NOMO-1 (cell line): ENCODE measurements at regions not wholly inside any gene's neighbourhood (a gene's known extent, or its start where the extent isn't known, plus 50 kb on each side); places are given as distances from the start of the nearest gene placed in this dataset.
A peak's percentile ranks its signal among the peaks of the same experiment; 100 is the strongest.
"Not testable (repeated sequence)": the region's sequence is repeated elsewhere in the genome, so short reads cannot be mapped to it uniquely, and the experiment has no call there.

Experiments used
- DNase-seq, 2 experiments: peaks; one replicate each; lab custom pipeline; 2025; ENCODE audit not compliant: unreplicated experiment in 2 of 2; lab: John Stamatoyannopoulos, UW

DNA sequence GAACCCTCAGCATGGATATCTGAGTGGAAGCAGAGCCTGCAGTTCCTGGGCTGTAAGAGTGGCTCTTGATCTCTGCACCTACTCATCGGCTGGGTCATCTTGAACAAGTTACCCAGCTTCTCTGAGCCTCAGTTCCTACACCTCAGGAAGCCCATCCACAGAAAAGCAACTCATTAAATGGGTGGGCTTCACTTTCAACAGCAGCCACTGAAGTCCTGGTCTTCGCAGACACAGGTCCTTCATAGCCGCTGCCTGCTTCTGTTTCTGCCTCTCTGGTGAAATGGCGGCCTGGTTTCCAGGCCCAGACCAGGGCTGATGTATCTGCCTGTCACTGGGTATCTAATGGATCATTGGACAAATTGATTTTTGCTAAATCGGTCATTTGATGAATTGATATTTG is 571.4 kb downstream of the PTPRU start:
- DNase-seq = no peak

DNA sequence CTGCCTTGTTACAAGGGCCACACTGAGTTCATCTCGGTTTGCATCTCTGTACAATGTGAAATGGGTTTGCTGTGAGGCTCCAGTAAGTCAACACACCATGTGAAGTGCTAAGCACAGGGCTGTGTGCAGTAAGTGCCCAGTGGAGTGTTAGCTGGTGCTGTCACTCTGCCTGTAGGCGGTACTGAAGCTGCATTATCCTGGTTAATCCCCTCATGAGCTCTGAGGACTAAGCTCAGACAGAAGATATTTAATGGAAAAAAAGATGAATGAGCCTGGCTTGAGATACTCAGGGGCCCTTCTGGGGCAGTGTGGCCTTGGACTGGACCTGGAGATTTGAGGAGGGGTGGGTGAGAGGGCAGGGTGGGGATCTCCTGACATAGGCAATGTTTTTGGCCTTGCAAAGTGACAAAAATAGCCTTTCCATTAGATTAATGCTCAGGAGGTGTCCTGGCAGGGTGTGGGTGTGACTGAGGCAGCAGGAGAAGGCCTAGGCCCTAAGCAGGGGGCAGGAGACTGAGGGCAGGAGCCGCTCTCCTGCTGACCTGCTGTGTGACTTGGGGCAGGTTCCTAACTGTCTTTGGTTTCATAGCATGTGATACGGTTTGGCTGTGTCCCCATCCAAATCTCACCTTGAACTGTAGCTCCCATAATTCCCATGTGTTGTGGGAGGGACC is 570.5 kb downstream of the PTPRU start:
- no peak for DNase-seq

DNA sequence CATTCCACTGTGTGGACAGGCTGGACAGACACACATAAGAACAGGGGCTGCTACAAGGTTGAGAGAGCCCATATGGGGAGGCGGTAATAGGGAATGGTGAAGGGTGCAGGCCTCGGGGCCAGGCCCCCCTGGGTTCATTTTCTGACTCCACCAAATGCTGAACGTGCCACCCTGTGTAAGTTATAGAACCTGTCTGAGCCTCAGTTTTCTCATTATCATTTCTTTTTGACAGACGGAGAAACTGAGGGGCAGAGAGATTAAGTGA is 569.5 kb downstream of the PTPRU start:
- DNase-seq = no peak

DNA sequence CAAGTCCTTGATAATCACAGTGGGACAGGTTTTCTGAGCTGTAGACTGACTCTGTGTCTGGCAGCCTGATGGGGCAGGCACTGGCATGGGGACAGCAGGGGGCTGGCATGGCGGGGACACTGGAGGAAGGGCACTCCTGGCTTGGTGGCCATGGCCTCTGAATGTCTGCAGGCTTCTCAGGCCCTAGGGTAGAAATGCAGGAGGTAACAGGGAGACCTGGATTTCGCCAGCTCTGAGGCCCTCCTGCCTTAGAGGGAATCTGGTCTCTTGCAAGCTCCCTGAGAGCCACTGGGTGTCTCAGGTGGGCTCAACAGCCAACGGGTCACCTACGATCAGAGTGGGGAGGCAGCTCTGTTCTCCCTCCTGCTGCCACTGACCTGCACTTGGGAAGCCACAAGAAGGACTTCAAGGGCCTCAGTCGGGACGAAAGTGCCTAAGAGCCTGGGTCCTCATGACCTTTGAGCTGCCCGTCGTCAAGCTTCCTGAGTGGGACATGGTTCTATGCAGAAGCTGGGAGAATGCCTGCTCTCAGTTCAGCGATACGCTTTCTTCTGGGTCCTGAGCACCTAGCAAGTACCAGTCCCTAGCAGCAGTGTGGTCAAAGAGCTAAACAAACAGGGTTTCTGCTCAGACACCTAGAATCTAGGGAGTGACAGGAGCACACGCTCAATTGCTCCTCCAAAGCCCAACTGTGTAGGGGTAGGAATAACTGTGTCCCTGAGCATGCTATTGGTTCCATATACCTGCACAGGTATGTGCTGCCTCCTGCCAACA is 569.0 kb downstream of the PTPRU start:
- DNase-seq = no peak

DNA sequence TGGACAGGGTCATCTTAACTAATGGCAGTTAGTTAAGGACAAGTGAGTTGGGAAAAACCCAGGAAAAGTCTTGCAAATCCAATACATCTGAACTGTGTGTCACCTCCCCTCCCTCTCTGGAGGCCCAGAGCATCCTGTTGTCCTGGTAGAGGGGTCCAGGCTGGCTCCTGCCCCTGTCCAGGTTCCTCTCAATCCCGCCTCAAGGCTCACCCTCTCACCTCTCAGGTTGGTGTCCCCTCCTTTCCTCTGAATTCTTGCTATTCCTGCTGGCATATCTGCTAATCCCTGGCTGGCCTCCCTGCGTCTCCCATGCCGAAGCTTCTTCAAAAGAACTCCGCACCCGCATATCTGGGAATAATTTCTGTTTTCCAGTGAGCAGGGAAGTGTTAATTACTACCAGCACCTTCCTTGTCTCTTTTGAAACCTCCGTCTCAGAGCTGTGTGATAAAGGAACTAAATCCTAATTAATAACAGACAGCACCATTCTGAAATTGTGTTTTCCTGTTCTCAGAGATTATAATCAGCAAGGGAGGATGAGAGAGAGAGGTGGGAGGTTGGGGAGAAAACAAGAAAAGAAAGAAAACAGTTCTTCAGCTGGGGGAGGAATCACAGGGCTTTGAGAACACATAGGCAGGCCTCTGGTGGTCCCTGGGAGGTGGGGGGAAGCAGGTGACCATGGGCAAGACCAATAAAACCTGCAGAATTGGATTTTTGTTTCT is 568.0 kb downstream of the PTPRU start:
- DNase-seq = no peak

DNA sequence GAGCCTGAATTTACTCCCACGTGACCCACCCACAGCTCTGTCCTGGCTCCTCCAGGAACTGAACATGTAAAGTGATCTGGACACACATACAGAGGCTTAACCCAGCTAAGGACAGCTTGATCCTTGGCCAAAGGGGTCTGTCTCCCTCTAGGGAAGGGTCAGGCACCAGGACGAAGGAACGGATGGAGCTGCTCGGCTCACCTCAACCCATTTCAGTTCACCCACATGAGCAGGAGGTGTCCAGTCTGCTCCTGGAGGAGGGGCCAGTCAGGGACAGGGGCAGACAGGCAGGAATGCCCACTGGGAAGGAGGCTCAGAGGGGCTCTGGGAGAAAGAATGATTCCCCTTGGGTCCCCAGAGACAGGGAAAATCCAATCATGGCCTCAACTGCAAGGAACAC is 567.2 kb downstream of the PTPRU start:
- DNase-seq = no peak

DNA sequence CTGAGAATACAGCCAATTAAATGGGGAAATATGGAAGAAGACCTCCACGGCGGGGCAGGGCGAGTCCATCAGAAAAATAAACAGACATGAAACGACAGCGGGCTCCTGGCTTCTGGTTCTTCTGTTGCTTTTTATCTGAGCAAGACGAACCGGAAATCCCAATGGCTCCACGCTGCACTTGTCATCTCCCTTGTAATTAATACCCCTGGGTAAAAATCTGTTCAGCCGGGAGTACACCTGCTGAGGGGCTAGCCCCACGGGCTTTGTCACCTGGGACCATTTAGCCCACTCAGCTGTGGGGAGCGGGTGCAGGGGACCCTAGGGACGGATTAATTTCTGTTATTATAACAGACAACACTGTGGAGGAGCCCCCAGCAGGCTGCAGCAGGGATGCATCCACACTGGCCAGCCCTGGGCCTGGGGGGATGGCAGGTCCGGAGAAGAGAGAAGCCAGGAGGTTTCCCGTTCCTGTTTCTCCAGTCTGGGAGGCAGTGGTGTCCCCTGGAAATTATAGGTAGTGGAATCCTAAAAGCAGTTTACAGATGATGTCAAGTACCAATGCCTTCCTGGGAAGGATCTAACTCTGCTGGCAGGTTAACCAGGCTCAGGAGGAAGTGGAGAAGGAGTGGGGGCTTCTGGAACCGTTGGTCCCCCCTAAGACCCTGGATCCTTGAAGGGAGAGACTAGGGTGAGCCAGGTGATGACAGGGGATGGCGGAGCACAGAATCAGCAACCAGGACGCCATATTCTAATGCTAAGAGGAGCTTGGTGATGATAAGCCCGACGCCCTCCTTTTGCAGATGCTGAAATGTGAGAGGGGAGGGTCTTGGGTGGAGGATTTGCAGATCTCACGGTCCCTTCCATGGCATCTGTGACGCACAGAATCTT is 566.1 kb downstream of the PTPRU start:
- DNase-seq = no peak

DNA sequence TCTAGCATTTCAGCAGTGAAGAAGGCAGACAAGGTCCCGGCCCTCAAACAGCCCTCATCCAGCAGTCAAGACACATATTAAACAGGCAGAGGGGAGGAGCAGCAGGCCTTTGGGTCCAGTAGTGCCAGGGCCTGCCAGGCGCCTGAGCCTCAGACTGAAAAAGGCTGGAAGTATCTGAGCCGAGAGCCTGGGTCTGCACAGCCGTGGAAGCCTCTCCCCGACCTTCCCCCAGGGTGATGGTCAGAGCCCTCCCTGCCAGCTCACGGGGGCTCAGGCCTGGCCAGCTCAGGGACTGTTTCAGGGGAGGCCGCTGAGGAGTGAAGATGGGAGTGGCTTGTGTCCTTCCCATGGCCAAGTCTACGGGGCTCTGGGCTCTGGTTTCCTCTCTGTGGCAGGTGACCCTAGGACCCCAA is 565.2 kb downstream of the PTPRU start:
- no peak for DNase-seq

DNA sequence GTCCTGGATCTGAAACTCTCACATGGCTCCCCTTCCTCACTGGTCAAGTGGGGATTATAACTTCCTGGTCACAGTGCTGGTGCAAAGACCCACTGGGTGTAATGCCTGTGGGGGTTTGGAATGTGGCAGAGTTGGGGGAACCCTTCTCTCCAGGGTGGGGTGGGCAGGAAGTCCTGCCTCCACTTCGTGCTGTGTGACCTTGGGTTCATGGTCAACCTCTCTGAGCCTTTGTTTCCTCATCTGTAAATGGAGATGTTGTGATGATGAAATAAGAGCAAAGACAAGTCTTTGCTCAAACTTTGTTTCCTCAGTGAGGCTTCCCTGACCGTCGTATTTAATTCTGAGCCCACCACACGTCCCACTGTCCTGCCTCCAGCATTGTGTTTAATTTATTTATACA is 564.7 kb downstream of the PTPRU start:
- no peak for DNase-seq

DNA sequence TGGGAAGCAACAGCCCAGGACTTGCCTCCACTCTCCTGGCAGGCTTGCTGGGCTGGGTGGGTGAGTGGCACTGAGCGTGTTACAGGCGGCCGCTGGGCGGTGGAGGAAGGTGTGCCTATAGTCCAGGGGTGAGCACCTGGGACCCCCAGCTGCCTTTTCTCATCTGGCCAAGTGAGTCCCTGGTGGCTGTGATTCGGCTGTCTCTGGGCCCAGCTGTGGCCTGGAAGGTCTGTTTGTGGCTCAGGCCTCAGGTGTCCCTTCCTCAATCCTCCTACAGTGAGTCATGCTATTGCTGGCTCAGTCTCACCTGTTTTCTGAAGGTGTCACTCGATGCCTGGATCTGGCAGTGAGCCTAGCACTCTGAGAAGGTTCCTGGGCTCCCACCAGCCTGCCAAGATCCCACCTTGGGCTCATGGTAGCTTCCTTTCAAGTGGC is 564.2 kb downstream of the PTPRU start:
- DNase-seq = no peak

DNA sequence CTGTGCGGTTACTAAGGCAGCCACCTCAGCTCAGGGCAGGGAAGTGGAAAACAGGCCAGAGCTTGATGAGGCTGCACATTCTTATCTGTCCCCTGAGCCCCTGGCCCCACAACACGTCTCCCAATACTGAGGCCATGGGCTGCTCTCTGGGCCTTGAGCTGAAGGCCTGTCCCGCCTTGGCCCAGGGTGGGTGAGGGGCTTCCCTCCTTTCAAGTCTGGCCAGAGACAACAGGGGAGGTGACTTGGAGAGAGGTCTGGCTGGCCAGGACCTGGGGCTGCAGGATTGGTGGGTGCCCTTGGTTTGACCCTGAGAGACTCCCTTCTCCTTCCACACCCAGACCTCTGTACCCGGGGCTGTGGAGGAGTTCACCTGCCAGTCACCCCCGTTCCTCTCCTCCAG is 563.8 kb downstream of the PTPRU start:
- DNase-seq = no peak

DNA sequence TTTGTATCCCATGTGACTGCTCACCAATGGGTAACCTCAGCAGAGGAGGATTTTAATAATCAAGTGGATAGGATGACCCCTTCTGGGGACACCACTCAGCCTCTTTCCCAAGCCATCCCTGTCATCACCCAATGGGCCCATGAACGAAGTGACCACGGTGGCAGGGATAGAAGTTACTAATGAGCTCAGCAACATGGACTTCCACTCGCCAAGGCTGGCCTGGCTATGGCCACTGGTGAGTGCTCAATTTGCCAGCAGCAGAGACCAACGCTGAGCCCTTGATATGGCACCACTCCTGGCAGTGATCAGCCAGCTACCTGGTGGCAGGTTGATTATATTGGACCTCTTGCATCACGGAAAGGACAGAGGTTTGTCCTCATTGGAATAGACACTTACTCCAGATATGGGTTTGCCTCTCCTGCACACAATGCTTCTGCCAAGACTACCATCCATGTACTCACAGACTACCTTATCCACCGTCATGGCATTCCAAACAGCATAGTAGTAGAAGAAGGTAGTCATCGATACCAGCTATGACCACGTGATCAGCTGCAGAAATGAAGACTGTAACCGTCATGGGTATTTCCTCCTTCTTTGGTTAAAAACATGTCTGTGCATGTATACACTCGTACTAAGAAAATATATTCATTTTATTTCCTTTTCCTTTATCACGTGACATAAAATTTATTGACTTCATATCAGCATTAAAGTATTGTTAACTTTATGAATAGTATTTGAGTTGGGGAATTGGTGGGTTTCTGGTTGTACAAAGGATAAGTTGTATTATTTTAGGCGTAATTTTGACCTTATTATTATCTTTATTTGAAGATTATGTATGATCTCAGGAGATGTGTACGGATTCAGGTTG is 562.6 kb downstream of the PTPRU start:
- DNase-seq = no peak

DNA sequence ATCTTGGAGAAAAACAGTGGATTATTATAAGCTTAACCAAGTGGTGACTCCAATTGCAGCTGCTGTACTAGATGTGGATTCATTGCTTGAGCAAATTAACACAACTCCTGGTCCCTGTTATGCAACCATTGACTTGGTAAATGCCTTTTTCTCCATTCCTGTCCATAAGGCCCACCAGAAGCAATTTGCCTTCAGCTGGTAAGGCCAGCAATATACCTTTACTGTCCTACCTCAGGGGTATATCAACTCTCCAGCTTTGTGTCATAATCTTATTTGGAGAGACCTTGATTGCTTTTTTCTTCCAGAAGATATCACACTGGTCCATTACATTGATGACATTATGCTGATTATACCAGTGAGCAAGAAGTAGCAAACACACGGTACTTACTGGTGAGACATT is 560.8 kb downstream of the PTPRU start:
- DNase-seq = not testable (repeated sequence)

DNA sequence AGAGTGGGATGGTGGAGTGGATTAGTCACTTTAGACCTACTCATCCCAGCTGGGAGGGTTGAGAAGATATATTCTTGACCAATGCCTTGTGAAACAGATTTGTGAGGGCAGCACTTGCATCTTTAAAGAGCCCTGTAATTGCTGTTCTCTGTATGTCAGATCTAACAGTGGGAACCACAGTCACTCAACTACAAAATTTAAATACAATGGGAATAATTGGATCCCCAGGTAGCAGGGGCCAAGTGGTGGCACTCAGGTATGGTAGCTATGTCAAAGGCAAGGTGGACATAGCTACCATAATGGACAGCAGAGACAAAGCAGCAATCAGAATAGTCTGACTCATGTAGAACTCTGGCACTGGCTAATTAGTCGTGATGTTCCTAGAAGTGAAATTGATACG is 559.6 kb downstream of the PTPRU start:
- DNase-seq = not testable (repeated sequence)

DNA sequence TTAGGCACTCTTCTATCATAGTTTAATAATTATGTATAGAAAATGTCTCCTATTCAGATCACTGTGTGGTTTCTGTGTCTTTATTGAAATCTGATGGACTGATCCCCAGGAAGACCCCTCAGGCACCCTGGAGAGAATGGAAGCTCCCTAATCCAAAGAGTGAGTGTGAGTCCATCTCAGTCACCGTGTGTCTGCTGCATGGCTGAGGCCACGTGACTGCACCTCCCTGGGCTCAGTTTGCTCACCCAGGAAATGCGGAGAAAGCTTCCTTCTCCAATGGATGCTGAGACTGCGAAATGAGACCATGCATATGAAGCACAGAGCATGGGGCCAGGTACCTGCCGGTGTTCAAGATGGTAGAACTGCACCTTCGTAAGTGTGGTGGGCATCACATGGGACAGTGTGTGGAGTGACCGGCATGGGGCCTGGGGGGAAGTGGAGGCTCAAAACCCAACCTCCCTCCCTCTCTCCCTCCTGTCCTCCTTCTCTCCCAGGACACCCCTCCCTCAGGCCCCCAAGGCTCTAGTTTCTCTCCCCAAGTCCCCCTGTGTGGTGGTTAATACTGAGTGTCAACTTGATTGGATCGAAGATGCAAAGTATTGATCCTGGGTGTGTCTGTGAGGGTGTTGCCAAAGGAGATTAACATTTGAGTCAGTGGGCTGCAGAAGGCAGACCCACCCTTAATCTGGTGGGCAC is 557.5 kb downstream of the PTPRU start:
- DNase-seq = no peak

DNA sequence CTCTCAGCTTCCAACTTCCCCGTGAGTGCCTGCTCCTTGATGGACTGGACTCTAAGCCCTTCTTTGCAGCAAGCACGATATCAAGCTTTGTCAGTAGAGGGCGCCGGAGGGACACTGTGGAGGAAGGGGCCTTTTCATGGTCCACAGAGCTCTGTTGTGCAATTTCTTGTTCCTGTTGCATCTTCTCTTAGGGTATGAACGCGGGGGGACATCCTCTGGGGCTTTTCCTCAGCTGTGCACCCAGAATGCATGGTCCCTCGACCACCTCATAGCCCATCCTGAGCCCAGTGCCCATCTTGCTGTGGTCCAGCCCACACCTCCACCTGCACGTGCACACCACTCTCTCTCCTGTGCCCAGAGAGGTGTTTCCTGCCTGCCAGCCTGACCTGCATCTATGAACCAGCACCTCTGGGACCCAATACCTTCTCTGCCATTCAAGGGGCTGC is 556.8 kb downstream of the PTPRU start:
- DNase-seq = peak; percentile 52 to 85

DNA sequence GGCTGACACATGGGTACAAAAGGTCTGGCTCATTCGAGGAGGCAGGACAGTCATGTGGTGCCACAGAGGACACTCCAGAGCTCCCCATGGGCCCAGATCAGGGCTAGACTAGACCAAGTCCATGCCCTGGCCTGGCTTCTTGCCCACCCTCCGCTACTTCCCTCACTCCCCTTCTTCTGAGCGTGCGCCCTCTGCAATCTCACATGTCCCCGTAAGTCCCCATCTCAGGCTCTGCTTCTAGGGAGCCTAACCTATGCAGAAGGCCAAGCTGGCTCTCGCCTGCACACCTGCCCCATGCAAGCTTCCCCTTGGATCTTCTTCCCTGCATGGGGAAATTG is 553.6 kb downstream of the PTPRU start:
- no peak for DNase-seq

DNA sequence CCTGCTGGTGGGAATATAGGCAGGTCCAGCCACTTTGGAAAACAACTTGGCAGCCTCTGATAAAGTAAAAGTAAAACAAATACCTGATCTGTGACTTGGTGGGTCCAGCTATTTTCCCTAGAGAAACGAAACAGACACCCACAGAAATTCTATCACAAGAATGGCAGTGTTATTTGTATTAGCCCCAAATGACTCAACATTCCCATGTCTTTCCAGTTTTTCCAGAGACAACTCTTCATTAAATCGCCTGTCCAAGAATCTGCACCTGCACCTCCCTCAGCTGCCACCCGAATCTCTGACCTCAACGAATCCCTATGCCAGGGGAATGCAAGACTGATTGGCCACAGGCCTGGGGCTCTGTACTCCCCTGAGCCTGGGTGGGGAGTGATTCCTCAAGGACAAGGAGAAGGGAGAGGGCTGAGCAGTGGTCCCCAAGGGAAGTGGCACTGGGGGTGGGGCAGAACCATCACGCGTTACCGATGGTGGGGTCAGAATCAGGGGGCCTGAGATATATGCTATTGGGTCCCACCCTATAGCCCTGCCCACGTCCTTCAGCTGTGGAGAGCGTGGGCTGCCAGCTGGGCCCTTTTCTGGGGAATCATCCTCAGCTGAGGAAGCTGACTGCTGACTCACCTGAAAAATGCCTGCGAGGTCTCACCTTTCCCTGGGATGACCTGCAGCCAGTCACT is 553.0 kb downstream of the PTPRU start:
- DNase-seq = no peak
